GM04503 (cell line): ENCODE measurements at regions not wholly inside any gene's neighbourhood (a gene's known extent, or its start where the extent isn't known, plus 50 kb on each side); places are given as distances from the start of the nearest gene placed in this dataset.
A peak's percentile ranks its signal among the peaks of the same experiment; 100 is the strongest.

Experiments
- DNase-seq: peaks from one replicate; pipeline ENCODE4 v3.0.0-alpha.2; 2012; ENCODE audit warnings: low read depth

GRCh38 chr18:39886136-39886535 is 2068.9 kb upstream of the PIK3C3 start:
- no peak for DNase-seq

- DNase-seq = no peak
Observed at GRCh38 chr18:39872651-39873050, 2082.4 kb upstream of the PIK3C3 start.

DNA sequence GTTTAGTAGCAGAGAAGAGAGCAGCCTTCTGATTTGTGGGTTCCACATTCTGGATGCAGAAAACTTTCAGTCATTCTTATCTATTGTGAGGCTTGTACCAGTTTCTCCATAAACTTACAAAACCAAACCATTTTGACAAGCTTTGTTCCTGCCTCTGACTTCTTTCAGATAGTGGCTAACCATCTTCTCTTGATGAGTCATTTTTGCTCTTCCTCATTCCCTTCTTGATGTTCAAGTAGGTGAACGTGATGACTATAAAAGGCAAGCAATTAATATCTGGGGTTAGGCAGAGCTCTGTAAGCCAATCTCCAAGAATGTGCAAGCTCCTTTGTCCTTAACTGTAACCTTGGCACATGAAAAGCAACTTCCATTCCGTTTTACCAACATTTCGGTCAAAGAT is 2083.1 kb upstream of the PIK3C3 start:
- DNase-seq = no peak

GRCh38 chr18:39870591-39870990 is 2084.4 kb upstream of the PIK3C3 start:
- DNase-seq = no peak

GRCh38 chr18:39863916-39864315 is 2091.1 kb upstream of the PIK3C3 start:
- no peak for DNase-seq

DNA sequence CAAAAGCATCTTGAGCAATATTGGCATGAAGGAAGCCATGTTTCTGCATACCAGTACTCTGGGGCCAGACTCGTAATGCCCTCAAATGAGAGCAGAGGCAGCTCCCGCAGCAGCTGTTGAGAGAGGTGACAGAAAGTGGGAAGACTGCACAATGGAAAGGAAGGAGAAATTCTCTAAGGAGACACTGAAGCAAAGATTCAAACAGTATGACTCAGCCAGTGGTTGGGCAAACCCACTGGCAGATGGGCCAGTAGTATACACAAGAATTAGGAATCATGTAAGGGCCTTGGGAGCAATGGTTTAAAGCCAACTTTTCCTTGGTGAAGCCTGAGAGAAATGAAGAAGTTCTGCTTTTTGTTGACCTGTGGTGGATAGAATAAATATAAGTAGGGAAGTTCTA is 2092.7 kb upstream of the PIK3C3 start:
- no peak for DNase-seq

- DNase-seq = no peak
Observed at GRCh38 chr18:39854291-39854690, 2100.7 kb upstream of the PIK3C3 start.

DNA sequence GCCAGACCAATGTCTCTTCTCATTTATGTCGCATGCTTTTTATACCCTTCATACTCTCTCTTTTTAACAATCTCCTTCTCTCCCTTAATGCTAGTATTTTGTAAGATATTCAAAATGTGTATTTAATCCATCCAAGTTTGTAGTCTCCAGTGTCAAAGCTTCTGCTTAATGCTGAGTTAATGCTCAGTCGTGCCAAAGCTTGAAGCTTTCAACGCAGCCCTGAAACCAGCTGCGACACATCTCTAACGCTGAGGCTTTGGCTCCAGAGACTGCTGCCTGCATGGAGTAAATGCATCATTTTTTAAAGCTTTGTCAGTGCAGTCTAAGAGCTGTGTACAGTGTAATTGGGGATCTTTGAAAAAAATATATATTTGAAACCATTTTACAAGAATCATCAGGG is 2108.8 kb upstream of the PIK3C3 start:
- no peak for DNase-seq

- DNase-seq = no peak
Observed at GRCh38 chr18:39845631-39846030, 2109.4 kb upstream of the PIK3C3 start.

DNA sequence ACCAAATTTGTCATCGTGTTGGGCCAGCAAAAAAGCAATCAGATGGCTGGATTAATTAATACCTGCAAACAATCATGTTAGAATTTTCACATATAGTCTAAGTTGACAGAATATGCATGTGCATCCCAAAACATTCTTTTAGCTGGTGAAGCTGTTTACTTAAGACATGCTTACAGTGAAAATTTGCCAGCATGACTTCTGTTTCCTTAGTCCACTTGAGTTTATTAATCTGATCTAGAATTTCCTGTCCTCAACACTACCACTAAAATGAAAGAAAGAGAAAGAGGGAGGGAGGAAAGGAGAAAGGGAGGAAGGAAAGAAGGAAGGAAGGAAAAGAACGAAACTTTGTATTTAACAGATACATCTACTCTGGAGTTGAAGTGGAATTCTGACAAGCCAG is 2109.9 kb upstream of the PIK3C3 start:
- no peak for DNase-seq

GRCh38 chr18:39843546-39843945 is 2111.5 kb upstream of the PIK3C3 start:
- no peak for DNase-seq

DNA sequence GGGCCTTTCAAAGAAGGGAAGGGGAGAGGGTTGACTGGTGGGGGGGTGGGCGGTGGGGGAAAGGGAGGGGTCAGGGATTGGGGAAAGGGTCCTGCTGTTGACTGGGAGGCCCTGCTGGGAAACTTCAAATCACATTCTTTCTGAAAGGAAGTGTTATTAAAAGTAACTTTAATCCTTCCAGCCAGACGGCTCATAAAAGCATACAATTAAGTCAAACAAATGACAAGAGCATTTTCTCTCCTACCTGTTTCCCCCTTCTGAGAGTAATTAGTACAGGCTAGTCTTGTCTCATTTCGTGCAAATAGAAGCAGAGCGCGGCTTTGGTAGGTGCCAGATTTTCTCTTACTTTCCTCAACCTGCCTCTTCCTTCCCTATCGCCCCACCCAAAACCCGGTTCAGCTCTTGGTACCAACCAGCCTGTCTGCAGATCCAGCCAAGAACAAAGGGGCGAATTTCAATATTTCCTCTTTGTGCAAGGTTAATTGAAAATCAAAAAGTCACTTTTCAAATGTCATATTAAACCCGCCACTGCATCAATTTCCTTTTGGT is 2112.6 kb upstream of the PIK3C3 start:
- no peak for DNase-seq

GRCh38 chr18:39841482-39842365 is 2113.3 kb upstream of the PIK3C3 start:
- DNase-seq = peak; percentile 8

DNA sequence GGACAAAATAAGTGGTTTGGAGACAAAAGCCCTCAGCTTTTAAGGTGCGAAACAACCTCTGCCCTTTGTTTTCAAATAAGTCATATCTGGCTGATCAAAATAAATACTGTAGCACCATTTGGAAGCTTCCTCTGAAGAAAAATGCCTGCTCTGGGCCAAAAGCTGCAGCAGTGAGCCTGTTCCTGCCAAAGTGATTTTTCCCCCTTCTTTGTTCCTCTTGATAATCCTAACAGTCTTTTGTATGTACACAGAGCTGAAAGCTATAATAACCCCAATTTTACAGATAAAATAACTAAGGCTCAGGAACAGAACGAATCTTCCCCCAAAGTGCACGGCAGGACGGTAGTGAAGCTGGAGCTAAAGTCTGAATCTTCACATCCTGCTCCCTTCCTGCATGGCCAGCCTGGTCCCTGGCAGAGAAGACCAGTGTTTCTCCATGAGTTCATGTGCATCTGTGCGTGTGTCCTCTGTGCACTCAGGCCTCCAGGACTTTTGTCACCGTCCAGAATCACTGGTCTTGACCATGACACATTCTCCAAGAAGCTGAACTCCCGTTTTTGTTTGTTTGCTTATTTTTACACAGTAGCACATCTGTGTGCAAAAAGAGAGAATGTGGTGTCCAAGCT is 2114.1 kb upstream of the PIK3C3 start:
- DNase-seq = no peak

GRCh38 chr18:39840406-39840805 is 2114.6 kb upstream of the PIK3C3 start:
- DNase-seq = no peak

- DNase-seq = no peak
Observed at GRCh38 chr18:39839782-39840181, 2115.3 kb upstream of the PIK3C3 start.

DNA sequence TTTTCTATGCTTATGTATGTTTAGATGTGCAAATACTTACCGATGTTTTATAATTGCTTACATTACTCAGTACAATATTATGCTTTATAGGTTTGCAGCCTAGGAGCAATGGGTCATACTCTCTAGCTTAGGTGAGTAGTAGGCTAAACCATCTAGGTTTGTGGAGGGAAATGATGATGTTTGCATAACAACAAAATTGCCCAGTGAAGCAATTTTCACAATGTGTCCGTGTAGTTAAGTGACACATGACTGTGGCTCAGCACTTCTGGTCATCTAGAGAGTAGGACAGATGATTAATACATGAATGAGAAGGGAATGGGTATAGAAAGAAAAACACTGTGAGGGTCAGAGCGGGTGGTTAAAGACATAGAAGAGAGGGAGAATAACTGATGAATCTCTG is 2116.2 kb upstream of the PIK3C3 start:
- DNase-seq = no peak

DNA sequence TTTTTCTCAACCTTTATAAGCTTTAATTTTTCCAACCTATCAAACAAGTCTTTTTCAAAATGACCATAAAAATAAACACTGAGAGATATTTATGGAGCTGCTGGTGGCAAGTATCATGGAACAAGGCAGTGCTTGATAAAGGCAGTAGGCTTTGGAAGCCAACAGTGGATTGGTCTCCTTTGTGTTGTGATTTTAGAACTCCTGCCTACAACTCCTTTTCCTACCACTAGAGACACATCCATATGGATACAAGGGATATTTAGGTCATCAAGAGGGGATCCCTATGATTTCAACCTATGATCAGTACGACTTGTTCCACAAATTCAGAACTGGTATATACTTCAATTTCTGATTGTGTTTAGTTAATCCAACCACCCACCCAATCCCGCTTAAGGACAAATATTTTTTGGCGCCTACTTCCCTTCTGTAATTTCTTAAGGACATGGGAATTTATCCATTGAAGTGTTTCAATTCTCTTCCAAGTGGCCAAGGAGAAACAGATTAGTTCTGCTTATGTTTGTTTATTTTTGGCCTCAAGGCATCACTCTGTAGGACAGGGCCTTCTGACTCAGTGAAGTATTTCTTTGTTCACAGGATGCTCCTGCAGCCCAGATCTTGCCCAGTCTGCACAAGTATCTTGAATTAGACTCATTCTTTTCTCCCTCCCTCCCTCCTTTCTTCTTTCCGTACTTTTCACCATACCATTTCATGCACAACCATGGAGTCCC is 2119.6 kb upstream of the PIK3C3 start:
- no peak for DNase-seq

GRCh38 chr18:39834636-39835035 is 2120.4 kb upstream of the PIK3C3 start:
- DNase-seq = no peak

- DNase-seq = no peak
Observed at GRCh38 chr18:39825485-39826150, 2129.4 kb upstream of the PIK3C3 start.

DNA sequence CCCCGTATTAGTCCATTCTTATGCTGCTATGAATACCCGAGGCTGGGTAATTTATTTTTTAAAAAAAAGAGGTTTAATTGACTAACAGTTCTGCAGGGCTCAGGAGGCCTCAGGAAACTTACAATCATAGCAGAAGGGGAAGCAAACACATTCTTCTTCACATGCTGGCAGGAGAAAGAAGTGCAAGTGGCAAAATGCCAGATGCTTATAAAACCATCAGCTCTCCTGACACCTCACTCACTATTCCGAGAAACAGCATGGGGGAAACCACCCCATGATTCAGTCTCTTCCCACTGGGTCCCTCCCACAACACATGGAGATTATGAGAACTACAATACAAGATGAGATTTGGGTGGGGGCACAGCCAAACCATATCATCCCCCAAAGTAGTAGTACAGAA is 2148.5 kb upstream of the PIK3C3 start:
- DNase-seq = no peak

DNA sequence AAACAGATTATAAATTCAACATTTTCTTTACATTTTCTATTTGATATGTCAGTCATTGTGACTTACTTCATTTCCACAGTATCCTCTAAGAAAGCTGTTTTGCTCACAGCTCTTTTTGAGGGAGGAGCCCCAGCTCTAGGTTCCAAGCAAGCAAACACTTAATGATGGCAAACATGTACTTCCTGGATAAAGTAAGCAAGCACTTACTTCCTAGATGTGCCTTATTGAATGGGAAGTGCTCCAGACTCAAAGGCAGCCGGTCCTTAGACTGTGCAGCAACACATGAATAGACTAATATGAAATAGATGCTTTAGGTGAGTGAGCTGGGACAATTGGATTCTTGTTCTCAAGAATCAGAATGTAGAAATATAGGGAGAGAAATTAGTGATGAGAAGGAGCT is 2149.8 kb upstream of the PIK3C3 start:
- no peak for DNase-seq
